KMS-11 (cell line): ENCODE measurements at regions not wholly inside any gene's neighbourhood (a gene's known extent, or its start where the extent isn't known, plus 50 kb on each side); places are given as distances from the start of the nearest gene placed in this dataset.

Experiments used
- H2AFZ ChIP-seq: fragments of 200-600 bp; sonication (generic); 2 replicates; pipeline ENCODE4 v1.6.1; 2016; ENCODE audit warnings: antibody characterized with exemption, mixed run types, low read depth
- H3K27ac ChIP-seq: fragments of 200-600 bp; sonication (generic); 2 replicates; pipeline ENCODE4 v1.6.1; 2016; ENCODE audit warnings: mild to moderate bottlenecking, mixed run types
- H3K27me3 ChIP-seq: fragments of 200-600 bp; sonication (generic); 2 replicates; pipeline ENCODE4 v1.6.1; 2017; ENCODE audit warnings: mild to moderate bottlenecking, low read depth, mixed run types, moderate library complexity; ENCODE audit not compliant: insufficient read depth
- H3K36me3 ChIP-seq: fragments of 200-600 bp; sonication (generic); 2 replicates; pipeline ENCODE4 v1.6.1; 2017; ENCODE audit warnings: mild to moderate bottlenecking, mixed run types; ENCODE audit not compliant: insufficient read depth
- H3K4me1 ChIP-seq: fragments of 200-600 bp; sonication (generic); 2 replicates; pipeline ENCODE4 v1.6.1; 2016; ENCODE audit warnings: mild to moderate bottlenecking, low read depth, mixed run types; ENCODE audit not compliant: poor library complexity, severe bottlenecking
- H3K4me2 ChIP-seq: fragments of 200-600 bp; sonication (generic); 2 replicates; pipeline ENCODE4 v1.7.0; 2016; ENCODE audit warnings: mild to moderate bottlenecking, mixed run types
- H3K4me3 ChIP-seq: fragments of 200-600 bp; sonication (generic); IDR thresholded peaks from 2 replicates; pipeline ENCODE4 v1.6.1; 2017; ENCODE audit warnings: low read depth, low read length, mixed read lengths; ENCODE audit not compliant: insufficient read depth
- H3K79me2 ChIP-seq: fragments of 200-600 bp; sonication (generic); 2 replicates; pipeline ENCODE4 v1.6.1; 2016; ENCODE audit warnings: low read depth, mixed run types; ENCODE audit not compliant: insufficient read depth
- H3K9ac ChIP-seq: fragments of 200-600 bp; sonication (generic); 2 replicates; pipeline ENCODE4 v1.6.1; 2016; ENCODE audit warnings: mild to moderate bottlenecking, mixed run types
- H4K20me1 ChIP-seq: fragments of 200-600 bp; sonication (generic); 2 replicates; pipeline ENCODE4 v1.6.1; 2016; ENCODE audit warnings: mild to moderate bottlenecking, mixed run types; ENCODE audit not compliant: insufficient read depth
- CTCF ChIP-seq: fragments of 200-600 bp; sonication (generic); conservative IDR thresholded peaks from 2 replicates; pipeline ENCODE4 v1.6.1; 2017; ENCODE audit warnings: low read depth, mild to moderate bottlenecking, antibody characterized with exemption, low read length, moderate library complexity, mixed read lengths

GRCh38 chr2:234287650-234288049 is 209.2 kb downstream of the ARL4C start:
- no peaks in the 10 kb centered on the region for H3K79me2 ChIP-seq
- no peak overlapping the region for H3K4me2 ChIP-seq
- no peaks in the 10 kb centered on the region for H4K20me1 ChIP-seq
- H2AFZ ChIP-seq: no peak overlapping the region
- no peak overlapping the region for H3K4me3 ChIP-seq
- no peaks in the 10 kb centered on the region for H3K4me1 ChIP-seq
- H3K36me3 ChIP-seq: no peaks in the 10 kb centered on the region
- no peak for TF ChIP-seq CTCF
- no peak overlapping the region for H3K27ac ChIP-seq
- H3K9ac ChIP-seq: no peak overlapping the region
- H3K27me3 ChIP-seq: no peaks in the 10 kb centered on the region

GRCh38 chr2:234286956-234287355 is 209.9 kb downstream of the ARL4C start:
- Histone ChIP-seq H3K27ac (no peak overlapping the region), H2AFZ (no peak overlapping the region), H3K4me3 (no peak overlapping the region), H3K4me1 (no peaks in the 10 kb centered on the region), H4K20me1 (no peaks in the 10 kb centered on the region), H3K9ac (no peak overlapping the region), H3K79me2 (no peaks in the 10 kb centered on the region), H3K4me2 (no peak overlapping the region), H3K36me3 (no peaks in the 10 kb centered on the region), H3K27me3 (no peaks in the 10 kb centered on the region)
- TF ChIP-seq CTCF: no peak

- no peak overlapping the region for H3K9ac ChIP-seq
- H3K4me1 ChIP-seq: no peaks in the 10 kb centered on the region
- no peak overlapping the region for H3K4me2 ChIP-seq
- no peak overlapping the region for H3K27ac ChIP-seq
- no peaks in the 10 kb centered on the region for H4K20me1 ChIP-seq
- TF ChIP-seq CTCF: no peak
- H3K79me2 ChIP-seq: no peaks in the 10 kb centered on the region
- H2AFZ ChIP-seq: no peak overlapping the region
- no peak overlapping the region for H3K4me3 ChIP-seq
- H3K36me3 ChIP-seq: no peaks in the 10 kb centered on the region
- H3K27me3 ChIP-seq: no peaks in the 10 kb centered on the region
Observed at GRCh38 chr2:234286118-234286598, 210.7 kb downstream of the ARL4C start.

GRCh38 chr2:234285541-234285940 is 211.3 kb downstream of the ARL4C start:
- no peak overlapping the region for H3K4me3 ChIP-seq
- TF ChIP-seq CTCF: no peak
- no peaks in the 10 kb centered on the region for H3K4me1 ChIP-seq
- no peaks in the 10 kb centered on the region for H3K27me3 ChIP-seq
- no peak overlapping the region for H2AFZ ChIP-seq
- H4K20me1 ChIP-seq: no peaks in the 10 kb centered on the region
- H3K27ac ChIP-seq: no peak overlapping the region
- no peak overlapping the region for H3K9ac ChIP-seq
- H3K36me3 ChIP-seq: no peaks in the 10 kb centered on the region
- H3K4me2 ChIP-seq: no peak overlapping the region
- no peaks in the 10 kb centered on the region for H3K79me2 ChIP-seq

- Histone ChIP-seq H3K4me3 (no peak overlapping the region), H3K9ac (no peak overlapping the region), H4K20me1 (no peaks in the 10 kb centered on the region), H2AFZ (no peak overlapping the region), H3K27me3 (no peaks in the 10 kb centered on the region), H3K27ac (no peak overlapping the region), H3K4me1 (no peaks in the 10 kb centered on the region), H3K36me3 (no peaks in the 10 kb centered on the region), H3K4me2 (no peak overlapping the region), H3K79me2 (no peaks in the 10 kb centered on the region)
- no peak for TF ChIP-seq CTCF
Observed at GRCh38 chr2:234279637-234280036, 217.2 kb downstream of the ARL4C start.
